Fibroblast of lung (primary cell): ENCODE measurements at regions not wholly inside any gene's neighbourhood (a gene's known extent, or its start where the extent isn't known, plus 50 kb on each side); places are given as distances from the start of the nearest gene placed in this dataset.

Experiments used
- DNase-seq, 2 donors: peaks; one replicate each; pipeline versions ENCODE4 v3.0.0 to v3.0.0-alpha.2; 2010; ENCODE audit warnings: low read depth in 2 of 2
- H2AFZ ChIP-seq: 2 replicates; pipeline ENCODE4 v1.5.1; 2012; ENCODE audit warnings: low read length, control low read depth, inconsistent platforms
- H3K27ac ChIP-seq: 2 replicates; pipeline ENCODE4 v1.5.1; 2011; ENCODE audit warnings: low read length, control low read depth; ENCODE audit not compliant: insufficient read depth
- H3K27me3 ChIP-seq: 2 replicates; pipeline ENCODE4 v1.5.1; 2011; ENCODE audit warnings: mild to moderate bottlenecking, low read length; ENCODE audit not compliant: control insufficient read depth, insufficient read depth
- H3K36me3 ChIP-seq: 2 replicates; pipeline ENCODE4 v1.5.1; 2011; ENCODE audit warnings: low read length; ENCODE audit not compliant: control insufficient read depth, insufficient read depth
- H3K4me1 ChIP-seq: 2 replicates; pipeline ENCODE4 v1.5.1; 2011; ENCODE audit warnings: low read length; ENCODE audit not compliant: control insufficient read depth, insufficient read depth; ENCODE audit errors: extremely low read depth
- H3K4me2 ChIP-seq: 2 replicates; pipeline ENCODE4 v1.5.1; 2011; ENCODE audit warnings: low read length, control low read depth; ENCODE audit not compliant: insufficient read depth; ENCODE audit errors: extremely low read depth
- H3K4me3 ChIP-seq, 4 experiments: fragments of 200-600 bp in 1 of 4; sonication (generic) in 1 of 4; replicated peaks in 1 of 4; 2 replicates each; pipeline ENCODE4 v1.5.1; 2011 to 2016; ENCODE audit warnings: low read length in 4 of 4, low read depth in 3 of 4, mild to moderate bottlenecking in 3 of 4, control low read depth in 2 of 4, inconsistent platforms in 1 of 4, mixed read lengths in 1 of 4; ENCODE audit not compliant: insufficient read depth in 1 of 4; ENCODE audit errors: control extremely low read depth in 1 of 4
- H3K79me2 ChIP-seq: 2 replicates; pipeline ENCODE4 v1.5.1; 2012; ENCODE audit warnings: mild to moderate bottlenecking, low read length, inconsistent platforms; ENCODE audit not compliant: control insufficient read depth, insufficient read depth
- H3K9ac ChIP-seq: 2 replicates; pipeline ENCODE4 v1.5.1; 2011; ENCODE audit warnings: mild to moderate bottlenecking, low read length, control low read depth; ENCODE audit not compliant: insufficient read depth
- H3K9me3 ChIP-seq: 2 replicates; pipeline ENCODE4 v1.5.1; 2012; ENCODE audit warnings: low read depth, low read length; ENCODE audit not compliant: control insufficient read depth, insufficient read depth
- H4K20me1 ChIP-seq: 2 replicates; pipeline ENCODE4 v1.5.1; 2011; ENCODE audit warnings: low read length; ENCODE audit not compliant: control insufficient read depth, insufficient read depth; ENCODE audit errors: extremely low read depth
- CTCF ChIP-seq, 2 donors: IDR thresholded peaks in 1 of 2; conservative IDR thresholded peaks in 1 of 2; 1 replicate in 1 of 2; 2 replicates in 1 of 2; pipeline ENCODE4 v1.5.1; 2011 to 2012; ENCODE audit warnings: low read length in 2 of 2, control low read depth in 1 of 2, inconsistent platforms in 1 of 2, low read depth in 1 of 2, mild to moderate bottlenecking in 1 of 2
- EZH2 ChIP-seq: IDR thresholded peaks from 2 replicates; pipeline ENCODE4 v1.5.1; 2012; ENCODE audit warnings: low read length, control low read depth, mild to moderate bottlenecking; ENCODE audit errors: missing control alignments

DNA sequence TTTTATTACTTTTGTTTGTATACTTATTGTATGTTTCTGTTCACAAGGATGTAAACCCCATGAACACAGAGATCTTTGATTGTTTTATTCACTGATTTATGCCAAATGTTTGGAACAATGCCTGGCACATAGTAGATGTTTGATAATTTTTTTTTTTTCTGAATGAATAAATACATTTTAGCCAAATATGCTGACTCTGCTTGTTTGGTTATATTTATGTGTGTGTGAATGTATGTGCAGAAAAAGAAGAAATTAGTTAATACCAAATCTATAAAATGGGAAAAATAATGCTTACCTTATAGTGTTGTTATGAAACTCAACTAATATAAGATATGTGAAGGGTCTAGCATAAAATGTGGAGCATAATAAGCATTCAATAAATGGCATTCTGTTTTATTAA lies 203.9 kb downstream of the MDFIC start:
- DNase-seq = no peak

GRCh38 chr7:115125312-115125711 lies 203.4 kb downstream of the MDFIC start:
- no peak overlapping the region for H3K9ac ChIP-seq
- H3K27ac ChIP-seq = no peak overlapping the region
- H3K27me3 ChIP-seq = no peaks in the 10 kb centered on the region
- no peak overlapping the region for H2AFZ ChIP-seq
- H3K4me1 ChIP-seq = no peaks in the 10 kb centered on the region
- DNase-seq = no peak
- H3K4me2 ChIP-seq = no peak overlapping the region
- H3K79me2 ChIP-seq = no peaks in the 10 kb centered on the region
- H4K20me1 ChIP-seq = no peaks in the 10 kb centered on the region
- no peaks in the 10 kb centered on the region for H3K9me3 ChIP-seq
- no peaks in the 10 kb centered on the region for H3K36me3 ChIP-seq
- TF ChIP-seq CTCF (conservative IDR thresholded peaks at IDR 0.05 in 1 of 2, IDR thresholded peaks at IDR 0.05 in 1 of 2; ENCODE audit: low read depth in 1 of 2, low read length in 2 of 2) (no peak), EZH2 (no peak)
- no peak overlapping the region for H3K4me3 ChIP-seq

More for the DNA sequence above, 203.9 kb downstream of the MDFIC start:
- Histone ChIP-seq H3K4me3 (no peak overlapping the region), H3K79me2 (no peaks in the 10 kb centered on the region), H3K4me1 (no peaks in the 10 kb centered on the region), H3K27me3 (no peaks in the 10 kb centered on the region), H3K9me3 (no peaks in the 10 kb centered on the region), H3K27ac (no peak overlapping the region), H3K9ac (no peak overlapping the region), H3K4me2 (no peak overlapping the region), H2AFZ (no peak overlapping the region), H3K36me3 (no peaks in the 10 kb centered on the region), H4K20me1 (no peaks in the 10 kb centered on the region)
- TF ChIP-seq EZH2 = no peak
- no peak for TF ChIP-seq CTCF (conservative IDR thresholded peaks at IDR 0.05 in 1 of 2, IDR thresholded peaks at IDR 0.05 in 1 of 2; ENCODE audit: low read depth in 1 of 2, low read length in 2 of 2)

- no peak overlapping the region for H3K27ac ChIP-seq
- no peak overlapping the region for H2AFZ ChIP-seq
- H3K4me2 ChIP-seq = no peak overlapping the region
- TF ChIP-seq CTCF (conservative IDR thresholded peaks at IDR 0.05 in 1 of 2, IDR thresholded peaks at IDR 0.05 in 1 of 2; ENCODE audit: low read depth in 1 of 2, low read length in 2 of 2) (no peak), EZH2 (no peak)
- H3K4me3 ChIP-seq = no peak overlapping the region
- DNase-seq = peak in 1 of 2 donors; percentile 36
- no peak overlapping the region for H3K9ac ChIP-seq
- H3K4me1 ChIP-seq = no peaks in the 10 kb centered on the region
- no peaks in the 10 kb centered on the region for H3K79me2 ChIP-seq
- no peaks in the 10 kb centered on the region for H3K36me3 ChIP-seq
- no peaks in the 10 kb centered on the region for H4K20me1 ChIP-seq
- no peaks in the 10 kb centered on the region for H3K9me3 ChIP-seq
- no peaks in the 10 kb centered on the region for H3K27me3 ChIP-seq
These were observed 202.6 kb downstream of the MDFIC start for GRCh38 chr7:115124409-115124939.
